GM18861 (cell line): ENCODE measurements at regions not wholly inside any gene's neighbourhood (a gene's known extent, or its start where the extent isn't known, plus 50 kb on each side); places are given as distances from the start of the nearest gene placed in this dataset.
A peak's percentile ranks its signal among the peaks of the same experiment; 100 is the strongest.

ENCODE experiments used
- ATAC-seq: cut with Tn5 transposase; IDR thresholded peaks from one replicate; pipeline ENCODE4 v1.9.1; 2021; ENCODE audit not compliant: unreplicated experiment

GRCh38 chr4:41865306-41865980 lies 69.8 kb upstream of the TMEM33 start:
- ATAC-seq, result no peak

DNA sequence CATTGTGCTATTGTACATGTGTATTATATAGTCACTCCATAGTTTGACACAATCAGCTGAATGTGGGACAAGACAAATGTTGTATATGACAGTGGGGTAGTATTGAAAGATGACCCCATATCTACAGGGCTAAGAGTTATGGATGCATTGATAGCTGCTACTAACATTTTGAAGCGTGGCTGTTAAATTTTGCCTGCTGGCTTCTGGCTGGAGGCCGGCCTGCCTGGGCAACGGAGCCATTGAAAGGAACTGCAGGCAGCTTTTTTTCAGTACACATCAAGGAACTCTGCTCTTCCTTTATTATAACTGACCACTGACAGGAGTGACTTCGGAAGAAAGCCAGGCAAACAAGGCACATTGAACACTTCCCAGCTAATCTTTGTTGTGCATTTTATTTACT lies 76.1 kb upstream of the TMEM33 start:
- no peak for ATAC-seq

- no peak for ATAC-seq
These were observed 78.0 kb upstream of the TMEM33 start for GRCh38 chr4:41857226-41857641.

DNA sequence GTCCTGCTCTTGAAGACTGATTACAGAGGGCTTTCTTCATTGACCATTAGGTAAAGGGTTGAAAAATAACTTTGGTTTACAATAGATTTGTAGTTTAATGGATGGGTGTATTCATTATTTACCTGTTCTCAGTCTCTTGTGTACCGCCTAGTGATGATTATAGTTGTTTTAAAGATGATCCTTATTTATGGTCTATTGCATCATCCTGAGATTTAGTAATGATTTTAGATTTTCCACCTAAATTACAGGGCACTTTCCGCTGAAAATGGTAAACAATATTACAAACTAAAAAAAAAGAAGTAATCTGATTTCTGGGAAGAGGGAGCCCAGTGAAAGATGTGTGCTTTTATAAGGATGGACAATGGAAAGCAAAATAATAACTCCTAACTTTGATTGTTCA lies 78.4 kb upstream of the TMEM33 start:
- no peak for ATAC-seq

DNA sequence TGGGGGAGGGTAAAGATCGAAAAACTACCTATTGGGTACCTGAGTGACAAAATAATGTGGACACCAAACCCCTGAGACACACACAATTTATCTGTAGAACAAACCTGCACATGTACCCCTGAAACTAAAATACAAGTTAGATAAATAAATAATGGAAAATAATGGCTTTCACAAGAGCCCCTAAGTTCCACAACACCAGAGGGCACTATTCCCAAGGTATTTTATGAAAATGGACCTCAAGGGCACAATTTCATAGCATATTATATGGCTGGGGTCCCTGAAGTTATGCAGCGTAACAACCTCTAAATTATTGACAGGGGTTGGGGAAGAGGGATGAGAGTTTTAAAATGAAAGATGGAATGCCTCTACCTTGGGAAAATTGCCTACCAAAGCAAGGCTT lies 81.3 kb upstream of the TMEM33 start:
- no peak for ATAC-seq

GRCh38 chr4:41852229-41852628 lies 83.0 kb upstream of the TMEM33 start:
- ATAC-seq, result no peak

DNA sequence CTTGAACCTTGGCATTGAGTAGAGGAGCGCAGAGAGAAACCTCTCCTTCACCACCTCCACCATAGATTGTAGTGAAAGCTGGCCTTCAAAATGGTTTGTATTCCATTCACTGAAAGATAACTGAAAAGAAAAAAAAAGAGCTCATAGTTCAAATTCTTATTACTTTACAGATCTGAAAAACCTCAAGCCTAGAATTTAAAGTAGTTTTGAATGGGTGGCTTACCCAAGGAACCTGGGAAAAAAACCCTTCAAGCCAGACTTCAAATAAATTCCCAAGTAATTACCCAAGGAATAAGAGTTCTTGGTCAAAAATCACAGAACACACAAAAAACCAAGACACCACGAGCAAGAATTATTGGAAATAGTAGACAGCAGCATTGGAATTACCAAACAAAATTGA lies 83.6 kb upstream of the TMEM33 start:
- no peak for ATAC-seq

- no peak for ATAC-seq
These were observed 90.9 kb upstream of the TMEM33 start for GRCh38 chr4:41844327-41844726.

- peak; percentile 85 for ATAC-seq
These were observed 91.7 kb upstream of the PHOX2B start for GRCh38 chr4:41839916-41840854.

GRCh38 chr4:41838590-41838989 lies 90.1 kb upstream of the PHOX2B start:
- ATAC-seq, result no peak

DNA sequence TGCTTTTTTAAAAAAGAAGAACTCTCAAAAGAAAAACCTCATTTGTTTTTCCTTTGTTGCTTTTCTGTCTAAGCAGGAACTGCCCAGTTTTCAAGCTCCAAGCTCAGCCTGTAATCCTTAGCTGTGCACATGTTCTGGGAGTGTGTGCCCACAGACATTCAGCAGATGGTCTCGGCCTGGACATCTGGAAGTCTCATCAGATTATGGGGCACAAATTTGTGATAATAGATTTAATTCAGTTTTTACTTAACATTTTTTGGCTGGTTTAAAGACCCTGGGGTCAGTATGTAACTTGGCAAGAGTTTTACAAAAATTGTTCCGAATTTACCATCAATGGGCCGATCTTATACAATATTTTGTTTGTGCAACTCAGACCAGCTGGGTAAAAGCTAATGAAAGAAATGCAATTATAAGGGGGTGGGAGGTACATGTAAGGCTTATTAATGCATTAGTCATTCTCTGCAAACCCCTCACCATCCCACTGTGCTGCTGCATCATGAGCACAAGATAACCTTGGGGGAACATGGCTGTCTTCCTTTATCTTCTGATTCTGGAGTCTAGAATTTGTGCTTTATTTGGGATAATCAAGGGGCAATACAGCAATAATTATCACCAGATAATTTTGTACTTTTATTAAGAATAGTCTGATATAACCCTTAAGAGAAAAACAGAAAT lies 86.9 kb upstream of the PHOX2B start:
- no peak for ATAC-seq

DNA sequence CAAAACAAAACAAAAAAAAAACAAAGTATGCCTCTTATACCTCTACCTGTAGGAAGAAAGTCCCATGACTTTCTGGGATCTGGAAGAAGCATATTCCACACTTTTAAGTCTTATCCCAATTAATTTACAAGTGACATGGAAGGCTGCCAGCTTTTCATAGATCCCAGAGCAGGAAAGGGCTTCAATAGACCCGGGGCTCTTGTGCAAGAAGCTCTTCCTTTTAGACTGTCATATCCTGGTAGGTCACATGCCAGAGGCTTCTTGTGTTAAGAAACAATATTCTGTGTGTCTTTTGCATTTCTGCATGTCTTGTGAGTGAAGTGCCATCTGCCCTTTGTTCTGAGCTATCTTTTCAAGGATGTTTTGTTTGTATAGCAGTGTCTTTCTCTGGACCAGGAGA lies 84.4 kb upstream of the PHOX2B start:
- no peak for ATAC-seq

DNA sequence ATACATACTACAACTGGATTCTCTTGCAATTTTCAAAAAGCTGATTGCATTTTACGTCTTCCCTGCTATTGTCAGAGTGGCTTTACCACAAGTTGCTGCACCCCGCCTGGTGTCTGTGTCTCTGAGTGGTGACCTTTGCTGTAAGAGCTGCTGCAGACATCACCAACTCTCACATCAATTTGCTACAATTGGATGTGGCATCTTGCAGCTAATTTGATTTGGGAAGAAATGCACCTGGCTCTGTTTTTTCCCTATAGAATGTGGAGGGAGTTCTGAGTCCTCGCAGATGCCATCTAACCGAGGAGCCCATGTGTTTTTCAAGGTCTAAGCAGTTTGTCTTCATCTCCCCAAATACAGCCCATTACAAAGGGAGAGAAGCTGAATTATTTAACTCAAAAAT lies 73.8 kb upstream of the PHOX2B start:
- ATAC-seq, result no peak

- ATAC-seq, result no peak
These were observed 71.9 kb upstream of the PHOX2B start for GRCh38 chr4:41820473-41820872.

- no peak for ATAC-seq
These were observed 71.1 kb upstream of the PHOX2B start for GRCh38 chr4:41819621-41820020.

GRCh38 chr4:41815473-41815872 lies 66.9 kb upstream of the PHOX2B start:
- no peak for ATAC-seq

DNA sequence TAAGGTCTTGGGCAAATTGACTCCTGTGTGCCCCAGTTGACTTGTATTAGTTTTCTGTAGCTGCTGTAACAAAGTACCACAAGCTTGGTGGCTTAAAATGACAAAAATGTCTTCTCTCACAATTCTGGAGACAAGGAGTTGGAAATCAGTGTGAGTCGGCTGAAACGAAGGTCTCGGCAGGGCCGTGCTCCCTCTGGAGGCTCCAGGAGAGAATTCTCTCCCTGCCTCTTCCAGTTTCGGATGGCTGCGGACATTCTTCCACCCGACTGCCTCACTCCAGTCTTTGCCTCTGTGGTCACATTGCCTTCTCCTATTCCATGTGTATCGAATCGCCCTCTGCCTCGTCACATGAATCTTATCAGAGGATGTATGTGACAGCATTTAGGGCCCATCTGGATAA lies 66.0 kb upstream of the PHOX2B start:
- ATAC-seq, result no peak

DNA sequence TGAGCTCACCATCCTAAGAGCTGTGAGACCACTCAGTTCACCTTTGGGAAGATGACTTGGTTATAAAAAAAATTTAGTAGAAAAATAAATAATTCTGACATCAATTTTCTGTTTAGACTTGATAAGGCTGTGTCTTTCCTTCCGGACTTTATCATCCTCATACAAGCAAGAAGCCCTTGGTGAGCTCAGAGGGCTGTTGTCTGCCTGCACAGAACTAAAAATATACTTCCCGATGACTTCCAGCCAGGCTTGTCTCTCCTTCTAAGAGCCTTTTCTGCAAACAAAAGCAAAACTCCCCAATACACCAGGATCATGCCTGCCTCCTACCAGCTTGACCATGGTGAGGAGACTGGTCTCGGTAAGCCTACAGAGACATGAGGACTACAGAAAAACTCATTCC lies 58.3 kb upstream of the PHOX2B start:
- ATAC-seq, result no peak

- no peak for ATAC-seq
These were observed 54.1 kb upstream of the PHOX2B start for GRCh38 chr4:41802590-41802989.

GRCh38 chr4:41799126-41799525 lies 50.6 kb upstream of the PHOX2B start:
- ATAC-seq, result no peak
